GM12865 (cell line): ENCODE measurements at regions not wholly inside any gene's neighbourhood (a gene's known extent, or its start where the extent isn't known, plus 50 kb on each side); places are given as distances from the start of the nearest gene placed in this dataset.

Source experiments
- DNase-seq: peaks from one replicate; pipeline ENCODE4 v3.0.0; 2010; ENCODE audit warnings: low read depth
- H3K4me3 ChIP-seq: 2 replicates; pipeline ENCODE4 v1.5.1; 2011; ENCODE audit warnings: mild to moderate bottlenecking, low read depth, low read length, control low read depth
- CTCF ChIP-seq: IDR thresholded peaks from 2 replicates; pipeline ENCODE4 v1.5.1; 2011; ENCODE audit warnings: low read length, control low read depth, low read depth, inconsistent platforms; ENCODE audit not compliant: insufficient read depth; ENCODE audit errors: missing control alignments

GRCh38 chr13:111449041-111449440, 128.6 kb downstream of the TEX29 start:
- TF ChIP-seq CTCF: no peak
- H3K4me3 ChIP-seq: no peak overlapping the region
- no peak for DNase-seq

GRCh38 chr13:111451402-111451801, 131.0 kb downstream of the TEX29 start:
- H3K4me3 ChIP-seq: no peak overlapping the region
- DNase-seq: no peak
- TF ChIP-seq CTCF: no peak

- H3K4me3 ChIP-seq: no peak overlapping the region
- DNase-seq: no peak
- TF ChIP-seq CTCF: no peak
Observed at GRCh38 chr13:111456452-111457230, 136.2 kb downstream of the TEX29 start.

GRCh38 chr13:111458001-111458531, 137.6 kb downstream of the TEX29 start:
- no peak for TF ChIP-seq CTCF
- H3K4me3 ChIP-seq: no peak overlapping the region
- DNase-seq: no peak

GRCh38 chr13:111458739-111459138, 138.3 kb downstream of the TEX29 start:
- H3K4me3 ChIP-seq: no peak overlapping the region
- no peak for TF ChIP-seq CTCF
- DNase-seq: no peak

GRCh38 chr13:111459803-111460547, 139.5 kb downstream of the TEX29 start:
- DNase-seq: no peak
- H3K4me3 ChIP-seq: no peak overlapping the region
- no peak for TF ChIP-seq CTCF
